ENCODE measurements at regions not wholly inside any gene's neighbourhood (a gene's known extent, or its start where the extent isn't known, plus 50 kb on each side); places are given as distances from the start of the nearest gene placed in this dataset.
"Not testable (repeated sequence)": the region's sequence is repeated elsewhere in the genome, so short reads cannot be mapped to it uniquely, and the experiment has no call there.

DNA sequence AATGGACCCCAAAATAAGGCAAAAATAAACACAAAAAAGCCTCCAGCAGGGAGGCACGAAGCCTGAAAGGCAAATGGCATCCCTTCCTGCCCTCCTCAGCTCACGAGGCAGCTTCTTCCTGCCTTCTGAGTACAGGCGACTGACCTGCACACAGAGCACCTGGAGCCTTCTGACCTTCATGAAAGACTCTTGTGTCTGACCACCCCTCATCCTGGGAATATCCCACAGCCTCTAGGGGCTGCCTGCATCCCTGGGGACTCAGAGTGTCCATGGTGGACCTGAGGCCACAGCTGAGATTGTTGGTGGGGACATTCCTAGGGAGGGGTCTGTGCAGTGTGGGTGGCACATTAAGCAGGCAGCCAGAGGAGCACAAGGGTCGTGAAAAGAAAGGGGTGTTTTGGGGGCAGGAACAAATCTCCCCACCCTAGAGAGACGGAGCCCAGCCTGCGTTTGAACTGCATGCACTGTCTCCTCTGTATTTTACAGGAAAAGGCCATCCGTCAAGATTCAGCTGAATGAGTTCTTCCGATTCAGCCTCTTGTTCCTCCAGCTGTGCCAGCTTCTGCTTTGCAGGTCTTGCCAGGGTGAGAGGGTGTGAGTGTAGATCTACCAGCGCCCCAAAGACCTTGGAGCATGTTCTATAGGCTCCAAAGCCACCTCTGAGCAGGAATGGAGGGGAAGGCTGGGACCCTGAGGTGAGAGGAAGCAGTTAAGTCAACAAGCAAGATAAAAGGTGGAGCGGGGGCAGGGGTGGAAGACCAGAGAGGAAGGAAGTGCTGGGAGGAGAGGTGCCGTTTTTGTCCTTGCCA, 80.4 kb upstream of the MEF2A start:
- DNase-seq (ENCODE audit: low spot score) = no peak

DNA sequence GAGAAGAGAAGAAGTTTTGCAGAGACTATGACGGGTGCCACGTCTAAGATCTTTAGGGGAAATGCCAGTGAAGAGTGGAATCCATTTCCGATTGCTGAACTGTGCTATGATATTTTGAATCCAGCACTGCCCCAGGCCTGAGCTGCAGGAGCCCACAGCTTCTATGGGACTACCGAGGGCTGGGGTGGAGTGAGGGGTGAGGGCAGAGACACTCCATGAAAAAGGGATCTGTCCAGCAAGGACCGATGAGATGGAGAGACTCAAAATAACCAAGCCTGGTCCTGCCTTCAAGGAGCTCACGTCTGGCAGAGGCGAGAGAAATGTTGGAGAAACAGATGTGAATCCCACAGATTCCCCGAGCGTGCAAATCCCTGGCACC, 79.8 kb upstream of the MEF2A start:
- DNase-seq (ENCODE audit: low spot score) = no peak

DNA sequence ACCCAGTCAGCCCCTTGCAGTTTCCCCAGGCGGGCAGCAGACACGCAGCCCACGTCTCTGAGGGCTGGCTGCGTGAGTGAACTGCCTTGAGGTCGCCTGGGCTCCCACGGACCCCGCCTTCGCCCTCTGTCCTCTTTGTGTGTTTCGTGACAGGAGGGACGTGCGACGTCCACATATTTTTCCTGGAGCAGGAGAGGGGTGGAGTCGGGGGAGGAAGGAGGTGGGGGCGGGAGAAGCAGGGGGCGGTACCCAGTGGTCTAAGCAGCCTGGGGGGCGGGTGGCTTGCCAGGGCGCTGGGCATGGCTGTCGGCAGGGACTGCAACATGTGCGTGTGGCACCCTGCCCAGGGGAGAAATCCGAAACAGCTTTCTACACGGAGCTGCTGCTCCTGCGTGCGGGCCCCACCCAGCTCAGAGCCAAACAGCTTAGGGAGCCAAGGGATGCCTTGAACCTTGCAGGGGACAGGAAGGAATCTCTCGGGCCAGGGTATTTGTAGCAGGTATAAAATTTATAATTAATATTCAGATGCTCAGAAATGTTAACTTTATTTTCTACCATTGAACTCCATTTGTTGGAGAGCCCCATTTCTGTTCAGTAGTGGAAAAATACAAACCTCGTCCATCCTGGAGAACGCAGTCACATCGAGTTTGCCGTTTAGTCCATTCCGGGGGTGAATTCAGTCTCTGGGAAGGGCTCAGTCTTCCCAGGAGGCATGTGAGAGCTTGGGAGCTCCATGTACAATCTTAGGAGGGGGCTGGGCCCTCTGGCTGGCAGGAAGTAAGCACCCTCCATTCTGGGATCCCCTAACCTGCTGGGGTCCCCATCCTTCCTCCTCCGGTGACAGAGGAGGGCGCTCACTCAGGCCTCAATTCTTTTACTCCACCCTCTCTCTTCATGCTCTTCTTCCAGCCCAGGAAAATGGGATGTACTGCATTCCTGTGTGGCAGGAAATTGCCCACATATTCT, 79.1 kb upstream of the MEF2A start:
- DNase-seq (ENCODE audit: low spot score) = peak; percentile 59

DNA sequence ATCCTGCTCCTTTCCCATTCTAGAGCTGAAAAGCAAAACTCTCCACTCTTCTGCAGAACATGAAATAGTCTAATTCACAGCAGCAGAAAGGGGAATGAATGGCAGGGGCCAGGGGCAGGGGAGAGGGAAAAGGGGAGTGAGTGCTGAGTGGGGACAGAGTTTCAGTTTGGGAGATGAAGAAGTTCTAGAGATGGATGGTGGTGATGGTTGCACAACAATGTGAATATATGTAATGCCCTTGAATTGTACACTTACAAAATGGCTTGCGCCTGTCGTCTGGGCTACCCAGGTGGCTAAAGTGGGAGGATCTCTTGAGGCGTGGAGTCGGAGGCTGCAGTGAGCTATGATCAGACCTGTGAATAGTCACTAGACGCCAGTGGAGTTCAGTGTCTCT, 78.5 kb upstream of the MEF2A start:
- DNase-seq (ENCODE audit: low spot score) = no peak

DNA sequence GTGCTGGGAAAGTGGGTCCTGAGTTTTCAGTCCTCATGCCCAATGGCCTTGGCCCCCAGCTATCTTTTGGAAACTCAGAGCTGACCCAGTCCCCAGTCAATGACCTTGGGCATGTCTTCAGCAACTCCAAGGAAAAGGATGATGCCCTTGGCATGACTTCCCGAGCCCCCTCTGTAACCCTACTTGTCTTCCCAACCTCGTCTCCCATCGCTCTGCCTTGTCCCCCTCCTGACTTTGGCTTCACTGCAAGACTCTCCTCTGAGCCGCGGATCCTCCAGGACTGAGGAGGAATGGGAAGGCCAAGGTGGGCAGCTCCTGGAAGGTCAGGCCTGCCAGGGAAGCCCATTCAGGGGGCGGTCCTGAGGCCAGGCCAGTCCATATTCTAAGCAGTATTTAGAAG, 73.5 kb upstream of the MEF2A start:
- no peak for DNase-seq (ENCODE audit: low spot score)

DNA sequence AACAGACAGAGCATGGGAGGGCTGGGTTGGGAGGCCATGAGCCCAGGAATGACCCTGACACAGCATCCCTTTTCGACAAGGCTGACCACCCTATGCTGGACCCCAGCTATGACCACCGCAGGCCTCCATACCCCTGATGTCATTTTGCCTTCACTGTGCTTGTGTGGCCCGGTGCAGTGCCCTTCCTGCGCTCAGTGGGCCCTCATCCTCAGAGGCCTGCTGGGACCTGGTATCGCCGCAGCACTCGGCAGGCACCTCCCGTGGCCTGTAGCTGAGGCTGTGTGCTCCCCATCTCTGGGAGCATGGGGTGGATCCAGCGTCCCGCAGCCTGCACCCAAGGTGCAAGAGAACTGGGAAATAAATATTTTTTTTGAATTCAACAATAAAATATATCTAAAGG, 73.1 kb upstream of the MEF2A start:
- DNase-seq (ENCODE audit: low spot score) = no peak

DNA sequence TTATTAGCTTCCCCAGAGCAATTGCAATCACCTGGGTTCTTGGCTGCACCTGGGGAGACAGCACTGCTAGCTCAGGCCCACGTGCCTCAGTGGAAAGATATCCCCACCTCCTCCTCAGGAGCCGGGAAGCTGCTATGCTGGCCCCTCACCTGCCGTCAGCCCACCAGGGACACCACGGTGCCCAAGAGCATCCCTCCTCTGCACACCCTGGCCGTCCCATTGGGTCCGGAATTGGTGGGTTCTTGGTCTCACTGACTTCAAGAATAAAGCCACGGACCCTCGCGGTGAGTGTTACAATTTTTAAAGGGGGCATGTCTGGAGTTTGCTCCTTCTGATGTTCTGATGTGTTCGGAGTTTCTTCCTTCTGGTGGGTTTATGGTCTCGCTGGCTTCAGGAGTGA, 72.3 kb upstream of the MEF2A start:
- no peak for DNase-seq (ENCODE audit: low spot score)

DNA sequence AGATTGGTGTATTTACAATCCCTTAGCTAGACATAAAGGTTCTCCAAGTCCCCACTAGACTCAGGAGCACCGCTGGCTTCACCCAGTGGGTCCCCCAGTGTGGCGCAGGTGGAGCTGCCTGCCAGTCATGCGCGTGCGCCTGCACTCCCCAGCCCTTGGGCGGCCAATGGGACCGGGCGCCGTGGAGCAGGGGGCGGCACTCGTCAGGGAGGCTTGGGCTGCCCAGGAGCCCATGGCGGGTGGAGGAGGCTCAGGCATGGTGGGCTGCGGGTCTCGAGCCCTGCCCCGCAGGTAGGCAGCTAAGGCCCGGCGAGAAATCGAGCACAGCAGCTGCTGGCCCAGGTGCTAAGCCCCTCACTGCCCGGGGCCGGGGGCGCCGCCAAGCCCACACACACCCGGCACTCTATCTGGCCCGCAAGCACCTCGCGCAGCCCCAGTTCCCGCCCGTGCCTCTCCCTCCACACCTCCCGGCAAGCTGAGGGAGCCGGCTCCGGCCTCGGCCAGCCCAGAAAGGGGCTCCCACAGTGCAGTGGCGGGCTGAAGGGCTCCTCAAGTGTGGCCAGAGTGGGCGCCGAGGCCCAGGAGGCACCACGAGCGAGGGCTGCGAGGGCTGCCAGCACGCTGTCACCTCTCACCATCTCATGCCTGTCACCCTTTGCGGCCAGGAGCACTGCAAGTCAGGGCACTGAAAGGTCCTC, 71.1 kb upstream of the MEF2A start:
- not testable (repeated sequence) for DNase-seq (ENCODE audit: low spot score)

DNA sequence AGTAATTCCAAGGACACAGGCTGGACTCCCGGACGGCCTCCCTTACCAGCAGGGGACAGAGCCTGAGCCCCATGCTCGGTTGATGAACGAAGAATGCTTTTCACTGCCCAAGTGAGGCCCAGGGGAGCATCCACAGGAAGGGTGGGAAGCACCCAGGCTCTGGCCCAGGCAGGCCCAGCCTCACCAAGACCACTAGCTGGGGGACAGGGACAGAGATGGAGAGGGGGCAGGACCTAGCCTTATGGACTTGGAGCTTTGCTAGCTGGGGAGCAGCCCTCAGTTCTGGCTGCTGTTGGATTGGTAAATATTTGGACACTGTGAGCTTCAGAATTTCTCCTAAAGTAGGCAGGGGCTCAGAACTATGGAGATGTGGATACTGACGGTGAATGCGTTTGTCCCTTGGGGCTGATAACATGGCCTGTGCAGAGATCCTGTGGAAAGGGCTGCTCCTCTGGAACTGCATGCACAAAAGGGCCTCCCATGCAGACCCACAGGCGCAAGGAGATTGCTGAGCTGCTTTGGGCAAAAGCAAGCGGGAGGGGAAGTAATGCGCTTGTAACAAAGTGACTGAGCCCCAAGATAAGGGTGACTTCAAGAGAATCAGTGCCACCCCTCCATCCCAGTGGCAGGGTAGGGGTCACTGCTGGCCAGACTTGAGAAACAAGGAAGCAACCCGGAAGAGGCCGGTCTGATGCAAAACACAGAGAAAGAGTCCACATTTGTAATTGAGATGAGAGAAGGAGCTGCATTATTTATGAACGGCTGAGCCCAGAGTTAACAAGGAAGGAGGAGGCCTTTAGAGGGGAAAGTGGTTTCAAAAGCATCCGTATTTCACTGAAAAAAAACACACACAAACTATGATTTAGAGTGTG, 70.1 kb upstream of the MEF2A start:
- no peak for DNase-seq (ENCODE audit: low spot score)

DNA sequence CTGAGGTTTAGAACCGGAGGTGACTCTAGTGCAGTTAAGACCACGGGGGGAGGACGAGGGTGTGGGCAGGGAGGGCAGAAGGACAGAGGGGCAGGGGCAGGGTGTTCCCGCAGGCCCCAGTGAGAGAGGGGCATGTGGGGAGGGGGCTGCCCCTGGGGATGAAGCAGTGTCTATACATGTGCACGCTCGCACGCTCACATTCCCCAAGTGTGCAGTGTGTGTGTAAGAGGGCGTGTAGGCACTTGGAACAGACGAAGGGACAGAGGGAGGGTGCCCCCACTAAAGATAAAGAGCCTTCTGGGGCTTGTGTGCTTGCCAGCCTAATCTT, 69.5 kb upstream of the MEF2A start:
- no peak for DNase-seq (ENCODE audit: low spot score)

DNA sequence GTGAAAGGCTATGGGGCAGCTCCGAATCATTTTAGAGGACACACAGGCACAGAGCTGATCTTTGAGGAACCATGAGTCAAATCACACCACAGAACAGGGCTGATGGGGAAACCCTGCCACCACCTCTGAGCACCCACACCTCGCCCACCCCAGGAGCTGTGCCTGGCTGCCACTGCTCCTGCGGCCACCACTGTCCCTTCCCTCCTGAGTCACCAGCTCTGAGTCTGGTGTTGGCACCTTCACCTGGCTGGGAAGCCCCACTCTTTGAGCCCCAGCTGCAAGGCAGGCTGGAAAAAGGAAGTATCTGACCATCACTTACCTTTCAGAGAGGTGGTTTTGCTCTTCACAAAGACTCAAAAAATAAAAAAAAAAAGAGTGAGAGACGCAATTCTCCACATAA, 63.6 kb upstream of the MEF2A start:
- DNase-seq (ENCODE audit: low spot score) = no peak

DNA sequence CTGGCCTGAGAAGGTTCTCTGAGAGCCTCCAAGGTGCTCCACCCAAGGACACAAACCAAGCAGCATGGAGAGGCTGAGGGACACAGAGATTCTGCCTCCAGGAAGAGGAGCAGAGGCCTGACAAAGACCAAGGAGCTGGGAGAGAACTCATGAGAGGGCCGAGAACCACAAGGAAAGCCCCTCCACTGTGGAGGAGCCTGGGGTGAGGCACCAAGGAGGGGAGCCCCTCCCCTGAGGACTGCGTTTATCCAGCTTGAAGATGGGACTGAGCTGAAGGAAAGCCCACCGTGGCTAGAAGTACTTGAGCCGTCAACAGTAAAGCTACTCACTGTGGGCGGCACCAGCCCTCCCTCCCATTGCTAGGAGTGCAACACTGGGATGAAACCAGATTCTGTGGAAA, 63.1 kb upstream of the MEF2A start:
- no peak for DNase-seq (ENCODE audit: low spot score)

DNA sequence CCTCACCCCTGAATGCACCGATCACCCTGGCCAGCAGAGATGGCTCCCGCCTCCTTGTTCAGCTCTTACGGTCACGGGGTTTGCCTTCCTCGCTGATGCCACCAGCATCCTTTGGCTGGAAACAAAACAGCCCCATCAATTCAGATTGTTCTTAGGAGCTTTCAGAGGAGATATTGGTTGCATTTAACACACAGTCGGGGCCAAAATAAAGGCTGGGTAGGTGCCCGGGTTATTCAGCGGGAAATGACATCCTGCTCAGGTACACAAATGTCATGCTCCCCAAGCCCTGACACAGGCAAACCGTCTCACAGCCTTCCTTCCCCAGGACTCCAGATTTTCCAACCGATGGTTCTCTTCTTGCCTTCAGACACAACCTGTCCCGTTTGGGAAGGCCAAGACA, 62.4 kb upstream of the MEF2A start:
- DNase-seq (ENCODE audit: low spot score) = no peak

DNA sequence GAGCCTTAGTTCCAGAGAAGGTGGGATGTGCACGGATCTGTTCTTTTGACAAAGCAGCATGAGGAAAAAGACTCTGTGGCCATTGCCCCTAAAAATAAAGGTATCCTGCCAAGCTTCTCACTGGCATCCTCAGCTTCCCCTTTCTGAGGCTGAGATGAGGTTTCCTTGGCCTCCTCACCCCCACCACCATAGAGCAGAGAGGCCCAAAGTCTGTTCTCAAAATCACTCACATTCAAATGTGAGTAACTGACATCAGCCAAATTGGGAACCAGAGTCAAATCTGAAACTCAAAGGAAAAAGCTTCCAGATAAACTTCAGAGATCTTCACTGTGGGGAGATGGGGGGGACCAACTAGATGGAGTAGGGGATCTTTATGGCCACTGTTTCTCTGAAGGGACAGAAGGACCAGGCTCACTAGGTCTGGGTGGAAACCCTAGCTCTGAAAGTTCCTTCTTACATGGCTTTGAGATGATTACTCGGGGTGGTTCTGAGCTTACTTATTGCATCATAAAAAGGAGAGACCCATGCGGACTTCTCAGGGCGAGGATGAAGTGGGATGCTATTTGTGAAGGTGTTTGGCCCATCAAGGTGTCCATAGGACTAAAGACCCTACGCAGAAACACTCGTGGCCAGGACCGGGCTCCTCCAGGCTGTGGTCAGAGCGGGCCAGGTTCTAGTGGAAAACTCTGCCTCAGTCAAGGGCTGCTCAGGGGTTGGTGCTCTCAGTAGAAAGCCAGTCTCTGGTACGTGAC, 61.5 kb upstream of the MEF2A start:
- no peak for DNase-seq (ENCODE audit: low spot score)

DNA sequence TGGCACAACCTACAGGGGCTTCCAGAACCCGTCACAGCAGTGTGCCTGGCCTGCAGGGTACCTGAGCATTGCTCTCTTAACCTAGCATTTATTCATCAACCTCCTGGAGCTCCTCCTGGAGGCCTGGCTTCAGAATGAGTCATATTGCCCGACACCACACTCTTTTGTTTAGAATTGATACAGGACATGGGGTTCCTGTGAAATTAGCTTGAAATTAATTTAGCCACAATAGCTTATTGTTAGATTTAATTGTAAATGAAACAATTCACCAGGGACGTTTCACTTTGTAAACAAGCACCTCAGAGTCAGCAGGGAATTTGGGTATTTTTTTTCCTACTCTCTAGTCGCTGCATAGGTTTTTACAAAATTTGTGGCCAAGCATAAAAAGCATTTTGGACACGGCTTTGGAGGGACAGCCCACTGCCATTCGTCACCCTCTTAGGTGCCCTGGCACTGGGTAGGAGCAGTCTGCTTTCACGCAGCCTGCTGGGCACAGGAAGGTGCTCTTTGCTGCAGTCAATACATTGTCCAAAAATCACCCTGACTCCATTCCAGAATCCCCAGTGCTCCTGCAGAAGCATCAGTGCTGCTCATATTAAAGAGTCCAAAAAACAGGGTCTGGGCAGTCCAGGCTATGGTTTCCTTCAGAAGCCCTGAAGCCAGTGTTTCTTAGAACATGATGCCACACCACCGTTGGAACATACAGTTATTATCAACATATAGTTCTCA, 60.8 kb upstream of the MEF2A start:
- no peak for DNase-seq (ENCODE audit: low spot score)

DNA sequence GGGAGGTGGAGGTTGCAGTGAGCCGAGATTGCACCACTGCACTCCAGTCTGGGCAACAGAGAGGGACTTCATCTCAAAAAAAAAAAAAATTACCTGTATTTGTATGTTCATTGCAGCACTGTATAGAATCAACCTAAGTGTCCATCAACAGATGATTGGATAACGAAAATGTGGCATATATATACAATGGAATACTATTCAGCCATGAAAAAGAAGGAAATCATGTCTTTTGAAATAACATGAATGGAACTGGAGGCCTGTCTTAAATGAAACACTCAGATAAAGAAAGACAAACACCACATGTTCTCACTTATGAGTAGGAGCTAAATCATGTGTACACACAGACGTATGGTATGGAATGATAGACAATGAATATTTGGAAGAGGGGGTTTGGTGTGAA, 59.4 kb upstream of the MEF2A start:
- no peak for DNase-seq (ENCODE audit: low spot score)

DNA sequence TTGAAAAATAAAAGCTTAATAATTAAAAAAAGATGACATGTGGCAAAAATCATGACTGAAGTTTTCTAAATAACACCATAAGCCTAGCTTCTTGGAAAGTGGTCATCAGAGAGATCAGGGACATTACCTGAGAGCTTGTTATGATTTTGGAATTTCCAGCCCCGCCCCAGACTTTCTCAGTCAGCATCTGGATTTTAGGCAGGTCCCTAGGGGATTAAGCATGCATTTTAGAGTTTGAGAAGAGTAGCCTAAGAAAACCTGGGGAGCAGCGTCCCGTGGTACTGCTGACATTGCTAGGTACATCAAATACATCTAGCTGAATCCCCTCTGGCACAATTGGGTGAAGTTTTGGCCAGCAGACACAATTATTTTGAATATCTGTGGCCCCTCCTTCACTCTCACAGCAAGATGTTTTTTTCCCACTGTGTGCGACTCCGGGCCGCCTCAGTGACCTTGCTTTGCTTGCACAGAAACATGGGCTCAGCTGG, 58.7 kb upstream of the MEF2A start:
- DNase-seq (ENCODE audit: low spot score) = no peak

DNA sequence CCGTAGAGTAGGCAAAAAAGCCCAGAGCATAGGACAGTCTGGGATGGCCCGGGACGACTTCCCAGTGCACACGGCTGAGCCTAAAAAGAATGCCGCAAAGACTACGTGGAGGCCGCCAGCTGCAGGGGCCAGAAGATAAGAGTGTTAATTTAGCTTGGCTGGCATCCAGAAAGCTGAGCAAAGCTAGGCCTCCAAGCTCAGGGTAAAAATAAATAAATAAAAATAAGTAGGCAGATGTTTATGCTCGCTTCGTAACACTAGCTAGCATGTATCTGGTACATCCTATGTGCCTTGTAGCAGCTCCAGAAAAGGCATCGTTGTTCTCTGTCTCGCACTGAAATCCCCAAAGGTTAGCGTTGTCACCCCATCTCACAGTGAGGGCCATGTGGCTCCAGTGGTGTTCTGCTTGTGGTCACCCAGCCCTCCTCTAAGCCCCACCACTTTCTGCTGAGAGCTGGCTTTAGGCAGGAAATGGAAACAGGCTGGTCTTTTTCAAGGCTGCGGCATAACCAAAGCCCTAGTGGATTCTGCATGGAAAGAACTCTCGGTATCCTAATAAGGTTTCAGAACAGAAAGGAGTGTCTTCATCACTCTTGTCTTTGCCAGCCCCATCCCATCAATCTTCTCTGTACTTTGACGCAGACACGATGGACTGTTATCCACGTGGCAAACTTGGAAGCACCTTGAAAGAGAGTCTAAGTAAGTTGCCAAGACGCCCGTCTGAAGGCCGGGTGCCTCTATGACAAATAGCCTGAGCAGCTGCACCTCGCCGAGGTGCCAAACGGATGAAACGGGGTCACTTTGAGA, 58.1 kb upstream of the MEF2A start:
- DNase-seq (ENCODE audit: low spot score) = no peak

DNA sequence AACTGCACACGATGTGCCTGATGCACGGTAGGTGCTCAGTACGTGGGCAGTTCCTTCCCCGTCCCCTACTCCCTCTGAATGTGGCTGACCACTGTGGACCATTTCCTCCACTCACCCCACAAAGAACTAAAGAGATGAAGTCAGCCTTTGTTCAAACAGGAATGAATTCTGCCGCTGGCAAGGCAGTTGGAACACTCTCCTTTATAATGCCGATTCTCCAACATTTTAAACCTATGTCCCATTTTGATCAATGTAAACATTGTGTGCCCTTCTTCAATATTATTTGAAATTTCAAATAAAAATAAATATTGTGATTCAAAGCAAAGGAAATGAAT, 57.5 kb upstream of the MEF2A start:
- no peak for DNase-seq (ENCODE audit: low spot score)

DNA sequence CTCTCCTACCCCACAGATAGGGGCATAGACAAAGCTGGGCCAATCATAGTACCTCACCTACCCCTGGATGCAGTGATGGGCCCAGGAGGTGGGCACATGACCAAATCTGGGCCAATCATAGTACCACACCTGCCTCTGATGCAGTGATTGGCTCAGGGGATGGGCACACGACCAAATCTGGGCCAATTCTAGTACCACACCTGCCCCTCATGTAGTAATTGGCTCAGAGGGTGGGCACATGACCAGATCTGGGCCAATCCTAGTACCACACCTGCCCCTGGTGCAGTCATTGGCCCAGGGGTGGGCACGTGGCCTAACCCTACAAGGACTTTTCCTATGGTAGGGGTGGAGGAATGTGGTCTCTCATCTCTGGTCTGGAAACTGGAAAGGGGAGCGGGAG, 56.9 kb upstream of the MEF2A start:
- no peak for DNase-seq (ENCODE audit: low spot score)

All from kidney capillary endothelial cell (primary cell).